AG08396 (cell line): ENCODE measurements at regions not wholly inside any gene's neighbourhood (a gene's known extent, or its start where the extent isn't known, plus 50 kb on each side); places are given as distances from the start of the nearest gene placed in this dataset.
"Not testable (repeated sequence)": the region's sequence is repeated elsewhere in the genome, so short reads cannot be mapped to it uniquely, and the experiment has no call there.

Source experiments
- DNase-seq: peaks from one replicate; pipeline ENCODE4 v3.0.0; 2012; ENCODE audit warnings: low spot score, mixed read lengths

- not testable (repeated sequence) for DNase-seq
These were observed 1007.9 kb downstream of the LTN1 start for GRCh38 chr21:27984663-27985325.

- DNase-seq, result not testable (repeated sequence)
These were observed 1012.6 kb upstream of the ADAMTS5 start for GRCh38 chr21:27979446-27979845.

GRCh38 chr21:27975514-27975913 is 1008.6 kb upstream of the ADAMTS5 start:
- DNase-seq, result no peak

- DNase-seq, result not testable (repeated sequence)
These were observed 1007.3 kb upstream of the ADAMTS5 start for GRCh38 chr21:27974152-27974551.

GRCh38 chr21:27968240-27968639 is 1001.4 kb upstream of the ADAMTS5 start:
- not testable (repeated sequence) for DNase-seq

GRCh38 chr21:27954543-27955165 is 987.8 kb upstream of the ADAMTS5 start:
- peak; percentile 6 for DNase-seq

- DNase-seq, result no peak
These were observed 986.6 kb upstream of the ADAMTS5 start for GRCh38 chr21:27953340-27954045.

GRCh38 chr21:27949093-27949492 is 982.2 kb upstream of the ADAMTS5 start:
- DNase-seq, result not testable (repeated sequence)

- not testable (repeated sequence) for DNase-seq
These were observed 963.4 kb upstream of the ADAMTS5 start for GRCh38 chr21:27930108-27930767.

GRCh38 chr21:27929179-27929578 is 962.3 kb upstream of the ADAMTS5 start:
- DNase-seq, result not testable (repeated sequence)

GRCh38 chr21:27928534-27929115 is 961.7 kb upstream of the ADAMTS5 start:
- DNase-seq, result peak; percentile 38

- DNase-seq, result not testable (repeated sequence)
These were observed 954.5 kb upstream of the ADAMTS5 start for GRCh38 chr21:27921421-27921820.

GRCh38 chr21:27917966-27918365 is 951.1 kb upstream of the ADAMTS5 start:
- not testable (repeated sequence) for DNase-seq

GRCh38 chr21:27916326-27916725 is 949.4 kb upstream of the ADAMTS5 start:
- not testable (repeated sequence) for DNase-seq

- DNase-seq, result not testable (repeated sequence)
These were observed 945.2 kb upstream of the ADAMTS5 start for GRCh38 chr21:27912133-27912532.

- not testable (repeated sequence) for DNase-seq
These were observed 942.6 kb upstream of the ADAMTS5 start for GRCh38 chr21:27909487-27909886.

- DNase-seq, result not testable (repeated sequence)
These were observed 941.9 kb upstream of the ADAMTS5 start for GRCh38 chr21:27908816-27909215.

- not testable (repeated sequence) for DNase-seq
These were observed 936.0 kb upstream of the ADAMTS5 start for GRCh38 chr21:27902904-27903303.

GRCh38 chr21:27893619-27894018 is 926.7 kb upstream of the ADAMTS5 start:
- not testable (repeated sequence) for DNase-seq

- peak; percentile 3 for DNase-seq
These were observed 924.6 kb upstream of the ADAMTS5 start for GRCh38 chr21:27891495-27891894.

GRCh38 chr21:27887808-27888455 is 921.0 kb upstream of the ADAMTS5 start:
- DNase-seq, result not testable (repeated sequence)
